ENCODE measurements at regions not wholly inside any gene's neighbourhood (a gene's known extent, or its start where the extent isn't known, plus 50 kb on each side); places are given as distances from the start of the nearest gene placed in this dataset.

- Histone ChIP-seq H3K4me3 (ENCODE audit: low read depth in 2 of 2, low read length in 2 of 2) (no peak overlapping the region), H3K27me3 (ENCODE audit: control insufficient read depth, insufficient read depth, low read length) (no peaks in the 10 kb centered on the region), H3K36me3 (ENCODE audit: control insufficient read depth, insufficient read depth, low read length) (no peaks in the 10 kb centered on the region), H3K27ac (ENCODE audit: low read length) (no peak overlapping the region; the same call in 1 of the 2 replicates), H3K4me1 (ENCODE audit: control insufficient read depth, insufficient read depth, low read length) (no peaks in the 10 kb centered on the region), H3K9me3 (ENCODE audit: control insufficient read depth, insufficient read depth, low read depth, low read length) (no peaks in the 10 kb centered on the region)
- ATAC-seq (no peak), DNase-seq (ENCODE audit: low read depth, low spot score) (no peak)
- POLR2A ChIA-PET, result no interaction called here
- BruUV-seq (replicated peaks), result no TSS peak
- in situ Hi-C loops (cut with HindIII; ENCODE audit: low pct_unique_long_range_greater_than_20kb, low sequenced_read_pairs) (no loop called here), intact Hi-C loops (cut with micrococcal nuclease; ENCODE audit: unreplicated experiment) (no loop called here)
- TF ChIP-seq REST (IDR thresholded peaks at IDR 0.05; ENCODE audit: insufficient read depth in 1 of 2, low read depth in 2 of 2, low read length in 1 of 2), result no peak
- TF ChIP-seq SIN3A (IDR thresholded peaks at IDR 0.05; ENCODE audit: borderline replicate concordance, insufficient read depth, low read depth, low read length), result no peak
- TF ChIP-seq TCF7L2 (IDR thresholded peaks at IDR 0.05; ENCODE audit: low read depth, low read length), result no peak
- TF ChIP-seq CTCF (IDR thresholded peaks at IDR 0.05), result no peak
- TF ChIP-seq POLR2AphosphoS5 (IDR thresholded peaks at IDR 0.05; ENCODE audit: low read depth, low read length), result no peak
- CTCF ChIA-PET, result no interaction called here
Measured at GRCh38 chr10:33056828-33057596, 99.0 kb upstream of the ITGB1 start.

- no peak for DNase-seq (ENCODE audit: low read depth, low spot score)
- POLR2A ChIA-PET, result no interaction called here
- ATAC-seq, result no peak
- CTCF ChIA-PET, result no interaction called here
- intact Hi-C loops (cut with micrococcal nuclease; ENCODE audit: unreplicated experiment) (no loop called here), in situ Hi-C loops (cut with HindIII; ENCODE audit: low pct_unique_long_range_greater_than_20kb, low sequenced_read_pairs) (no loop called here)
- Histone ChIP-seq H3K9me3 (ENCODE audit: control insufficient read depth, insufficient read depth, low read depth, low read length) (no peaks in the 10 kb centered on the region), H3K27me3 (ENCODE audit: control insufficient read depth, insufficient read depth, low read length) (no peaks in the 10 kb centered on the region), H3K4me3 (ENCODE audit: low read depth in 2 of 2, low read length in 2 of 2) (no peak overlapping the region), H3K27ac (ENCODE audit: low read length) (no peak overlapping the region), H3K36me3 (ENCODE audit: control insufficient read depth, insufficient read depth, low read length) (no peaks in the 10 kb centered on the region), H3K4me1 (ENCODE audit: control insufficient read depth, insufficient read depth, low read length) (no peaks in the 10 kb centered on the region)
- no TSS peak for BruUV-seq (replicated peaks)
- no peak for TF ChIP-seq REST (IDR thresholded peaks at IDR 0.05; ENCODE audit: insufficient read depth in 1 of 2, low read depth in 2 of 2, low read length in 1 of 2)
- no peak for TF ChIP-seq CTCF (IDR thresholded peaks at IDR 0.05)
- no peak for TF ChIP-seq SIN3A (IDR thresholded peaks at IDR 0.05; ENCODE audit: borderline replicate concordance, insufficient read depth, low read depth, low read length)
- no peak for TF ChIP-seq POLR2AphosphoS5 (IDR thresholded peaks at IDR 0.05; ENCODE audit: low read depth, low read length)
- TF ChIP-seq TCF7L2 (IDR thresholded peaks at IDR 0.05; ENCODE audit: low read depth, low read length), result no peak
Measured at GRCh38 chr10:33055625-33056024, 97.6 kb upstream of the ITGB1 start.
